Erythroblast (primary cell): ENCODE measurements at regions not wholly inside any gene's neighbourhood (a gene's known extent, or its start where the extent isn't known, plus 50 kb on each side); places are given as distances from the start of the nearest gene placed in this dataset.

Source experiments
- DNase-seq, 2 experiments: peaks; one replicate each; lab custom pipeline; 2025; lab: John Stamatoyannopoulos, UW
- GATA1 ChIP-seq: IDR thresholded peaks from 2 replicates; pipeline ENCODE4 v1.6.1; 2011; ENCODE audit warnings: low read depth, mild to moderate bottlenecking, control low read depth, low read length, moderate library complexity
- POLR2A ChIP-seq: IDR thresholded peaks from 2 replicates; pipeline ENCODE4 v1.6.1; 2011; ENCODE audit warnings: mild to moderate bottlenecking, low read length

DNA sequence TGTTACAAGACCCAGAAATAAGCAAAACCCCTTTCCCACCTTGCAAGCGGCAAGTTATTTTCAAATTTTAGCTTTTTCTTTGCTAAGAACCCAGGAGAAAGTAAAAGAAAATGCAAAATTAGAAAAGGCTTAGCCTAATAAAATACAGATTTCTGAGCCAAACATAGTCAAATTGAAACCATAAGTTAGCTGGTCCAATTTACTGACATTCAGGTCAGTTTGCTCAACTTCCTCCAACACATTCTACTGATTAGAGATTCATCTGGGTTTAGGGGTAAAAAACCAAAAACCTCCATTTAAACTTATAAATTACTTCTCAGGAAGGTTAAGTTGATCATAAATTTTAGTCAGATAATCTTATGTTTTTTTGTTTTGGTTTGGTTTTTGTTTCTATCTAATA is 701.8 kb upstream of the CXADR start:
- TF ChIP-seq GATA1 (no peak), POLR2A (no peak)
- no peak for DNase-seq

DNA sequence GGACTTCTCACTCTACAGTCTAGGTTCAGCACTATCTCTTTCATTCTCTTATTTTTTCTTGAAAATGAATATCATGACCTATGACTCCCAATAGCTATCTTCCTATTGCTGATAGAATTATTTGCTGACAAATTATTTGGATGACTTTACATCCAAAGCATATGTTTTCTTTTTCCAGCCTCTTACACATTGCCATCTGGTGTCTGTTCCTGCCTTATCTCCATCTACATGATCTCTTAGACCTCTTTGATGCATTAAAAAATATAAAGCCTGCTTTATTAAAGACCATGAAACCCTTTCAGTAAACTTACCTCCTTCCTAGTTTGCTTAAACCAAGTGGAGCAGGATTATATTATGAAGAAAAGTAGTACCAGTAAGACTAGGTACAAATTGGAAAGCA is 700.9 kb upstream of the CXADR start:
- no peak for DNase-seq
- no peak for TF ChIP-seq POLR2A
- TF ChIP-seq GATA1, result no peak

DNA sequence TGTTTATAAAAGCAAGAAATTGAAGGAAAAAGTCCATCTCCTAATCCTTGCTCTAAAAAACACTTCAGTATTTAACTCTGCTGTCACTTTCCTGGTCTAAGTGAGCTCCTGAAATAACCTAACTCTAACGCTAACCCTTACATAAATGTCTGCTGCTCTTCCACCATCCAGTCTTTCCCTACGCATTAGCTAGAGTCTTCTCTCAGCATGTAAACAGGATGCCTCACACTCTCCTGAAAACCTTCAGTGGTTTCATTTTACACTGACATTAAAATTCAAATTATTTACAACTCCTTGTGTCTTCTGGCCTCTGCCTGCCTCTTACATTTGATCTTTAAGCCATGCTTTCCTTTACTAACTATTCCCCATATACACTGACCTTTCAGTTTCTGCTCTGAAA is 697.6 kb upstream of the CXADR start:
- DNase-seq, result no peak
- no peak for TF ChIP-seq GATA1
- TF ChIP-seq POLR2A, result no peak

DNA sequence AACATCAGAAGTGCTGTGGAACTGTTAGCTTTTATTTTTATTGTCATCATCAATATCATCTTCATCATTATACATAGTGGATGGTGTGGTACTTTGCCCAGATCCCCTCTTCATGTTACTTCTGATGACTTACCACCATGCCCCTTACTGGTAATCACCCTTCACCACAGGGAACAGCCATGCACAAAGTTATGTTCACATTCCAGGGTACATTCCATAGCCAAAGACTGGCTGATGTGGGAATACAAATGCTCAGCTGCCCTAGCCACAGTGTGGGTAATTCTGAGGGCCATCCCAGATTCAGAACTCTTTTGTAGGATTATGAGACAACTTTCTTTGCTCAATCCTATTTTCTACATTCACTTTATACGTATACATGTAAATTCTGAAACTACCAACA is 691.3 kb upstream of the CXADR start:
- no peak for DNase-seq
- TF ChIP-seq POLR2A (no peak), GATA1 (no peak)

DNA sequence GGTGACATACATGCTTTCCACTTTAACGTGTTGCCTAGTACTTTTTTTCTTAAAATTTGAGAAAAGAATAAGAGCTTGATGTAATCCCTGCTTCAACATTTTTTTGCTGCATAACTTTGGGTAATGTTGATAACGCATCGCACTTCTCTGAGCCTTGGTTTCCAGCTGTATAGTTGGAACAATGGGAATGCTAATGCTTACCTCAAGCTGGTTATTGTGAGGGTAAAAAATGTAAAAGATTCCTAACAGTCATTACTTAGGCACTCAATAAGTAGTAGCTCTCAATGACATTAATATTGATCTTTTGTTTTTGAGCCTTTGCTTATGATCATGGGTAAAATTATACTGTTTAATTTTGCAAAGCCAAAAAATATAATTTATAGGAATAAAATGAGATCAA is 683.3 kb upstream of the CXADR start:
- no peak for TF ChIP-seq POLR2A
- no peak for TF ChIP-seq GATA1
- no peak for DNase-seq

DNA sequence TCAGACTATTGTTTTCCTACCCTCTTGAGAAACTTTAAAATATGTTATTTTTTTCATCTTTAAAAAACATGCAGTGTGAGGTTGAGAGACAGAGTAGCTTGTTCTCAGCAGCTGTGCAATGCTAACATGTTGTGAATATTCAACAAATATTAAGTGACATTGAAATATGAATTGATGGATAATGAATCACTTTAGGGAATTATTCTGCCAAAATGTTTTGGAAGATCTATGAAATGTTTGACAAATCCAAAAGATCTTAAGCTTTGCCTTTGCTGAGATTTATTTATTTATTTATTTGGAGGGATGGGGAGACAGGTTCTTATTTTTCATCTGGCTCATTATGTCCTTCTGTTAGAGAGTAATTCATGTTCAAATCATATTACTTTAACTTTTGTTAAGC is 680.1 kb upstream of the CXADR start:
- TF ChIP-seq GATA1, result no peak
- no peak for DNase-seq

DNA sequence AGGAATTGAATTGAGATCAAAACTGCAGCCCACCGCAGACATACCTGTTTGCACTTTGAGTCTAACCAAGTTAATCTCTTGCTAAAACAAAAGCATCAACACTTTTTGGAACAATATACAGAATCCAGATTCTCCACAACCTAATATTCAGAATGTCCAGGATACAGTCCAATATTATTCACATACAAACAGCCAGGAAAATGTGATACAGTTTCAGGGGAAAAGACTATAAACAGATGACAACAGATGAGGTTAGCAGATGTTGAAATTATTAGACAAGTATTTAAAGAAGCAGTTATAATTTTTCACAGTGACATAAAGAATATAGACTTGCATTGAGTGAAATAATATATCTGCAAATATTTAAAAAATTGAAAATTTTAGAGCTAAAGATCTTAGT is 678.1 kb upstream of the CXADR start:
- no peak for TF ChIP-seq POLR2A
- no peak for TF ChIP-seq GATA1
- no peak for DNase-seq

DNA sequence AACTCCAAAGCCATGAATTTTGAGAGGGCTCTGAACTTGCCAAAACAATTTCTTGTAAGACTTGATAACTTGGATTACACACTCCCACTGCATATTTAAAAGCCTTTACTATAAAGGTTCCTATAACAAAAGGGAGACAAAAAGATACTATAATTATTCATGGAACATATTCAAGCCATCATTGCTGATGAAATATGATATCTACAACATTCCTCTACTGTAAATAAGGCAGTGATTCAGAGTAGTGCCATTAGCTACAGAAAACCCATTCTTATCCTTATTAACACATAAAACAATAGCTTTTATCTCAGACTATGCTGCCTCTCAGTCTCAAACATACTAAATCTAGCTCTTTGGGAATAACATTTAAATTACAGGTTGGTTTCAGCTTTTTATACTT is 675.5 kb upstream of the CXADR start:
- DNase-seq, result no peak
- TF ChIP-seq POLR2A (no peak), GATA1 (no peak)

DNA sequence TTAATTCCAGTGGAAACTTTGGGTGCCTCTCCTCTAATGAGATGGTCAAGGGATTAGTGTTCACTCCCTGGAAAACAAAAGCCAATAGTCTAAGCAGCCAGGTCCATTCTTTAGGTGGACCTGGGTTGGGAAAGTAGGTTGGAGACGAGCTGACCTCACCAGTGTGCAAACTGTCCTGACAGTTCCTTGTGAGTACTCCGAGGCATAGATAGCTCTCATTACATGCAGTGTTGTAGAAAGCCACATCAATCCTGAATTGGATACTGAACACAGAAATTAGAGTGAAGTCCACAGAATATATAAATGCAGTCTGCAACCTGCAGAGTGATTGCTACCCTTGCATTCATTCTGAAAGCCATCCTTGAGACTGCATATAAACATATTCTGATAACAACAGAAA is 675.1 kb upstream of the CXADR start:
- TF ChIP-seq GATA1 (no peak), POLR2A (no peak)
- no peak for DNase-seq

DNA sequence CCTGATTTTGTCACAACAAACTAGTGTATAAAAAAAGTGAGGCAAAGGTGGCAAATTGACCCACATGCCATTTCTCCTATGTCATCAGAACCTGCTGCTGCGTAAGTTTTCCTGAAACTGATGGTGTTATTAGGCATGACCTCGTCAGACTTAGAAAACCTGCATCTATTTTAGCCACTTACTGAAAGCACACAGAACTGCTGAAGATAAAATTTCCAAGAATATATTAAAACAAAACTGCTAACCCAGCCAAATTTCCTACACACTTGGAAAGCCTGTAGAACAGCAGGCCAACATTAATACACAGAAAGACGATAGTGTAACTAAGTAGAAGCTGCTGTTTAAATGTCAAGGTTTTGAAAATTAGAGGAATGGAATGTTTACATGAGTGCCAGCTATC is 674.5 kb upstream of the CXADR start:
- TF ChIP-seq GATA1, result no peak
- TF ChIP-seq POLR2A, result no peak
- no peak for DNase-seq

DNA sequence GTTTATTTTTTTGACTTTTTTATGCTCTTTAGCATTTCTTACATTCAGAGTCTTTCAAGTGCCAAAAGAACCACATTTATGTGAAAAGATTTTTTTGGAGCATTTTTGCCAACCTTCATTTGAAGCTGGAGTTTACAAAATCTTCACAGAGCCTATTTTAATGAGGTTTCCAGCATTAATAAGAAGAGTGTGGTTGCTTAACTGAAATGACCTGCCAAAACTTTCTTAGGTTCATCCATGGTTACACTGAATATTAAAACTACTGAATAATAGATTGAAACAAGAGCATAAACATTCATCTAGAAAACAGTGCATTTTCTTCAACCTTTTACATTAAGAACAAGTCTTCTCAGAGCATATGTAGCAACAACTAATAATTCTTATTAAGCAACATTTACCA is 672.3 kb upstream of the CXADR start:
- DNase-seq, result no peak
- TF ChIP-seq POLR2A (no peak), GATA1 (no peak)

DNA sequence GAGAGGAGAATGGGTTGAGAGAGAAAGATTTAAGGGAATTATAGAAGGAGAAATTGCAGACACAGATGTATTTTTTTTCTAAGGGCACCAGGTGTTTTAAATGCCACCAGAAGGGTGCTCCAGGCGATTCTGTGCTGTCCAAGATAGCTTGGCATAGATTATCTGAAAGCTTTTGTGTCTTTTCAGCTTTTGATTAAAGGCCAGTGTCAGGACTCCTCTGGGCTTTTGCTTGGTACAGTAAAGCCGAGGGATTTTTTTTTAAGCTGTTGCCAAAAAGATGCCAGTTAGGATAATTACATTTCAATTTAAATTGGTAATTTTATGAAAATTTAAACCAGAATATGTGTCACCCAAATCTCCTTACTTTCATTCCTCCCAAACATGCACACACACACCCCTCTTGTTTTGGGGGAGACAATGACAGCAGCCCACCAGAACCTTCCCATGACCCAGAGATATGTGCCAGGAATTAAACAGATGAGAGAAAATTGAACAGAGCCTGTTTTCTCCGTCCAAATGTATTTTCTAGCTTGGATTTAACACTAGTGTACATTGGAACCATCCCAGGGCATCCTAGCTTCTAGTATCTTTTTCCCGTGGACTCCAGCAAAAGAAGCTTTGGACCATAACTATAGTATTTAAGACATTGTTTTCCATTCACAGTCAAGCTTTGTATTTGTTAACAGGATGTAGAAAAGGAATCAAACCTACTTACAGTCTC is 670.7 kb upstream of the CXADR start:
- DNase-seq, result no peak
- TF ChIP-seq GATA1 (no peak), POLR2A (no peak)

DNA sequence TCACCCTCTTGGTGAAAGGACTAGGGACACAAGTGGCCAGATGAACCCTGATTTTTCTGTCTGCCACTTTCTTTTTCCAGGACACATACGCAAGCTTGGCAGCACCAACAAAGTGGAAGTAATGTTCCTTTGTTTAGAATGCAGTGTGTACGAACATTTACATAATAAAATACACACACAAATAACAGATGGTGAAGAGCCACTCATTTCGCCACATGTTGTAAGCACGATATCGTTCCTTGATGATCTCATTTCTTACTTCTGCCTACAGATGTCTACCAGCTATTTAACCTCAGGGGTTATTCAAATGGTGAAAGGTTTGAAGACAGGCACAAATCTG is 670.2 kb upstream of the CXADR start:
- TF ChIP-seq GATA1 (no peak), POLR2A (no peak)
- no peak for DNase-seq

DNA sequence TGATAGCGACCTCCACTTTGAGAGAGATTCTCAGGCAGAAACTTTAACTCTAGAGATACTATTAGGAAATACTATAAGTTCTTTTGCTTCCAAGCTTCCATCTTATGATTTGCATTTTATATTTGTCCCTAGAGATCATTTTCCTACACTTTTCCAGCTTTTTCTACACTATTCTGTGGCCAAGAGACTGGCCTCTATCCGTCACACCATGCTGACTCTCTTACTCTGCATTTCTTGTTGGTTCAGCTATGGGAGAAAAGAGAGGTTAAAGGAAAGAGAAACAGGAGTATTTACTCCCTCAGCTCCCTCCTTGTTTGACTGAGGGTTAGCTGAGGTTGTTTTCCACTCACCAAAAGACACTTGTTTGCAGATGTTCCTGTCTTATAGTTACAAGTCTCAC is 665.6 kb upstream of the CXADR start:
- no peak for DNase-seq
- TF ChIP-seq GATA1 (no peak), POLR2A (no peak)

DNA sequence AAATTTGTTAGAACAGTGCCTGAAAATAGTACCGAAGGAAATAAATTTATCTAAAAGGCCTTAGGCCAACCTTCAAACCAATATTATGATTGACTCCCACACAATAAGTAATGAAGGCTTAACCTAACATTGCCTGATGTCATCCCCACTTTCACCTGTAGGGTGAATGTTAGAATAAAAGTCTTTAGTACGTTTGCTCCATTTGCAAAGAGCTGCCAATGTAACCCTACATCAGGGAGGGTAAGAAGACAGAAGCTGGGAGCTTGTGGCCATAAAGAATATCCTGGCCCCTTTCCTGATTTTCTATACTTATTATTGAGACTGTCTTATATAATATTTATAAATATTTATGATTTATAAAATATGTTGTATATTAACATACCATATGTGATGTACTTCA is 661.8 kb upstream of the CXADR start:
- DNase-seq, result no peak
- TF ChIP-seq POLR2A (no peak), GATA1 (no peak)
